Right lobe of liver (tissue), 6 donors: ENCODE measurements at regions not wholly inside any gene's neighbourhood (a gene's known extent, or its start where the extent isn't known, plus 50 kb on each side); places are given as distances from the start of the nearest gene placed in this dataset.
"Not testable (repeated sequence)": the region's sequence is repeated elsewhere in the genome, so short reads cannot be mapped to it uniquely, and the experiment has no call there.

ENCODE experiments used
- ATAC-seq, 4 donors: fragments of 200-7000 bp; cut with Tn5 transposase; one replicate each; pipeline ENCODE4 v1.9.1; 2020; ENCODE audit warnings: mild to moderate bottlenecking in 4 of 4, moderate library complexity in 4 of 4
- DNase-seq, 3 donors: peaks; one replicate each; pipeline ENCODE4 v3.0.0-alpha.2; 2020
- H3K27ac ChIP-seq, 3 donors: fragments of 200-600 bp; one replicate each; pipeline ENCODE4 v1.8.0; 2022
- H3K27me3 ChIP-seq, 2 donors: fragments of 200-600 bp; one replicate each; pipeline ENCODE4 v1.8.0; 2022
- H3K36me3 ChIP-seq, 4 donors: fragments of 200-600 bp; sonication (generic) in 1 of 4; one replicate each; pipeline versions ENCODE4 v1.5.1 to v1.8.0; 2017 to 2022; ENCODE audit warnings: control low read depth in 1 of 4
- H3K4me1 ChIP-seq, 4 donors: fragments of 200-600 bp; sonication (generic) in 1 of 4; one replicate each; pipeline versions ENCODE4 v1.5.1 to v1.8.0; 2017 to 2022; ENCODE audit warnings: control low read depth in 1 of 4
- H3K4me3 ChIP-seq, 3 donors: fragments of 200-600 bp; one replicate each; pipeline ENCODE4 v1.8.0; 2022
- H3K9me3 ChIP-seq, 4 donors: fragments of 200-600 bp; sonication (generic) in 1 of 4; one replicate each; pipeline versions ENCODE4 v1.5.1 to v1.8.0; 2017 to 2022; ENCODE audit warnings: control low read depth in 1 of 4
- CTCF ChIP-seq, 4 donors: fragments of 200-600 bp in 3 of 4; fragments of 450-650 bp in 1 of 4; IDR thresholded peaks; one replicate each; pipeline versions ENCODE4 v1.5.1 to v1.8.0; 2016 to 2022; ENCODE audit warnings: antibody characterized with exemption in 4 of 4, mild to moderate bottlenecking in 2 of 4
- POLR2A ChIP-seq: fragments of 450-650 bp; IDR thresholded peaks from one replicate; pipeline ENCODE4 v1.6.1; 2017; ENCODE audit warnings: antibody characterized with exemption, mild to moderate bottlenecking
- WGBS: methylation state at CpG from one replicate; pipeline ENCODE4 v1.1.6; 2018; ENCODE audit warnings: low coverage, low lambda C conversion rate; ENCODE audit not compliant: insufficient coverage; ENCODE audit errors: missing lambda C conversion rate; 5-methylcytosine and 5-hydroxymethylcytosine counted together
- intact Hi-C, 2 donors: fragments of 100-400 bp; cut with DNase I; formaldehyde crosslinking; loops; one replicate each; pipeline versions ENCODE4 v1.11.2 to v1.14.1; 2022
- donor health status: DM: no; HTN: yes; CAD: no.
- donor health status: DM: no; HTN: no; CAD: no.
- donor health status: DM: no; HTN: no; CAD: no.
- donor health status: DM: no; HTN: yes; CAD: no.
- donor health status: DM: no; HTN: yes; CAD: no.

GRCh38 chr5:10886497-10886896 lies 125.5 kb upstream of the DAP start:
- Histone ChIP-seq H3K27me3 (no peaks in the 10 kb centered on the region), H3K36me3 (no peaks in the 10 kb centered on the region), H3K4me3 (no peak overlapping the region), H3K9me3 (no peaks in the 10 kb centered on the region), H3K4me1 (no peaks in the 10 kb centered on the region), H3K27ac (no peak overlapping the region)
- intact Hi-C loops: no loop called here
- DNase-seq: no peak
- ATAC-seq: no peak
- 90% methylated on average over 2 of the region's 2 CpGs for WGBS
- TF ChIP-seq POLR2A: no peak
- TF ChIP-seq CTCF (IDR thresholded peaks at IDR 0.05): no peak

GRCh38 chr5:10885026-10885425 lies 124.0 kb upstream of the DAP start:
- no peaks in the 10 kb centered on the region for H3K4me1 ChIP-seq
- ATAC-seq (no peak), DNase-seq (no peak)
- H3K9me3 ChIP-seq: no peaks in the 10 kb centered on the region
- H3K27ac ChIP-seq: no peak overlapping the region
- H3K4me3 ChIP-seq: no peak overlapping the region
- H3K27me3 ChIP-seq: no peaks in the 10 kb centered on the region
- no peaks in the 10 kb centered on the region for H3K36me3 ChIP-seq
- no peak for TF ChIP-seq POLR2A
- no peak for TF ChIP-seq CTCF (IDR thresholded peaks at IDR 0.05)
- intact Hi-C loops: no loop called here
- 52% methylated on average over 6 of the region's 6 CpGs for WGBS

GRCh38 chr5:10883945-10884344 lies 122.9 kb upstream of the DAP start:
- H3K36me3 ChIP-seq, H3K4me1 ChIP-seq, DNase-seq, H3K4me3 ChIP-seq, H3K27ac ChIP-seq, H3K27me3 ChIP-seq, ATAC-seq, H3K9me3 ChIP-seq, intact Hi-C loops: not testable (repeated sequence)
- 100% methylated on average over 2 of the region's 2 CpGs for WGBS

GRCh38 chr5:10880934-10881333 lies 119.9 kb upstream of the DAP start:
- Histone ChIP-seq H3K27me3 (no peaks in the 10 kb centered on the region), H3K27ac (no peak overlapping the region), H3K4me1 (no peaks in the 10 kb centered on the region), H3K4me3 (no peak overlapping the region), H3K9me3 (no peaks in the 10 kb centered on the region), H3K36me3 (no peaks in the 10 kb centered on the region)
- DNase-seq (no peak), ATAC-seq (no peak)
- WGBS: 58% methylated on average over 3 of the region's 4 CpGs
- TF ChIP-seq POLR2A: no peak
- TF ChIP-seq CTCF (IDR thresholded peaks at IDR 0.05): no peak
- intact Hi-C loops: no loop called here

- H3K36me3 ChIP-seq, H3K27me3 ChIP-seq, H3K4me3 ChIP-seq, DNase-seq, H3K9me3 ChIP-seq, H3K27ac ChIP-seq, H3K4me1 ChIP-seq, ATAC-seq, intact Hi-C loops: not testable (repeated sequence)
- WGBS: 39% methylated on average over 2 of the region's 4 CpGs
These were observed 116.0 kb upstream of the DAP start for GRCh38 chr5:10876996-10877395.
